ENCODE measurements at regions not wholly inside any gene's neighbourhood (a gene's known extent, or its start where the extent isn't known, plus 50 kb on each side); places are given as distances from the start of the nearest gene placed in this dataset.

- DNase-seq (ENCODE audit: low spot score) = no peak
Observed at GRCh38 chr14:85276161-85276978, 253.6 kb upstream of the FLRT2 start.

GRCh38 chr14:85276979-85277228, 253.0 kb upstream of the FLRT2 start:
- DNase-seq (ENCODE audit: low spot score) = no peak

GRCh38 chr14:85279407-85279806, 250.5 kb upstream of the FLRT2 start:
- DNase-seq (ENCODE audit: low spot score) = no peak

GRCh38 chr14:85280074-85280473, 249.9 kb upstream of the FLRT2 start:
- no peak for DNase-seq (ENCODE audit: low spot score)

GRCh38 chr14:85281921-85282320, 248.0 kb upstream of the FLRT2 start:
- DNase-seq (ENCODE audit: low spot score) = no peak

- DNase-seq (ENCODE audit: low spot score) = no peak
Observed at GRCh38 chr14:85288041-85288440, 241.9 kb upstream of the FLRT2 start.

GRCh38 chr14:85291731-85292130, 238.2 kb upstream of the FLRT2 start:
- no peak for DNase-seq (ENCODE audit: low spot score)

GRCh38 chr14:85293612-85294234, 236.2 kb upstream of the FLRT2 start:
- DNase-seq (ENCODE audit: low spot score) = no peak

- no peak for DNase-seq (ENCODE audit: low spot score)
Observed at GRCh38 chr14:85295318-85295717, 234.6 kb upstream of the FLRT2 start.

GRCh38 chr14:85296456-85297210, 233.3 kb upstream of the FLRT2 start:
- DNase-seq (ENCODE audit: low spot score) = no peak

GRCh38 chr14:85300107-85300506, 229.8 kb upstream of the FLRT2 start:
- no peak for DNase-seq (ENCODE audit: low spot score)

- no peak for DNase-seq (ENCODE audit: low spot score)
Observed at GRCh38 chr14:85301506-85301905, 228.4 kb upstream of the FLRT2 start.

GRCh38 chr14:85306024-85306423, 223.9 kb upstream of the FLRT2 start:
- no peak for DNase-seq (ENCODE audit: low spot score)

GRCh38 chr14:85308531-85309300, 221.2 kb upstream of the FLRT2 start:
- no peak for DNase-seq (ENCODE audit: low spot score)

- DNase-seq (ENCODE audit: low spot score) = no peak
Observed at GRCh38 chr14:85310491-85311272, 219.3 kb upstream of the FLRT2 start.

- no peak for DNase-seq (ENCODE audit: low spot score)
Observed at GRCh38 chr14:85313560-85314207, 216.3 kb upstream of the FLRT2 start.

- DNase-seq (ENCODE audit: low spot score) = no peak
Observed at GRCh38 chr14:85315290-85315689, 214.7 kb upstream of the FLRT2 start.

- no peak for DNase-seq (ENCODE audit: low spot score)
Observed at GRCh38 chr14:85315733-85316290, 214.1 kb upstream of the FLRT2 start.

- no peak for DNase-seq (ENCODE audit: low spot score)
Observed at GRCh38 chr14:85316701-85317410, 213.1 kb upstream of the FLRT2 start.

GRCh38 chr14:85317491-85318021, 212.4 kb upstream of the FLRT2 start:
- DNase-seq (ENCODE audit: low spot score) = no peak

Data from globus pallidus (tissue), 1 donor.